Activated CD4-positive, alpha-beta T cell treated with anti-CD3 and anti-CD28 coated beads, Interleukin-2, amount 50 U/mL, for 16 hours (primary cell): ENCODE measurements at regions not wholly inside any gene's neighbourhood (a gene's known extent, or its start where the extent isn't known, plus 50 kb on each side); places are given as distances from the start of the nearest gene placed in this dataset.
"Not testable (repeated sequence)": the region's sequence is repeated elsewhere in the genome, so short reads cannot be mapped to it uniquely, and the experiment has no call there.

ENCODE experiments used
- DNase-seq: peaks from one replicate; pipeline ENCODE4 v3.0.0-alpha.2; 2020

DNA sequence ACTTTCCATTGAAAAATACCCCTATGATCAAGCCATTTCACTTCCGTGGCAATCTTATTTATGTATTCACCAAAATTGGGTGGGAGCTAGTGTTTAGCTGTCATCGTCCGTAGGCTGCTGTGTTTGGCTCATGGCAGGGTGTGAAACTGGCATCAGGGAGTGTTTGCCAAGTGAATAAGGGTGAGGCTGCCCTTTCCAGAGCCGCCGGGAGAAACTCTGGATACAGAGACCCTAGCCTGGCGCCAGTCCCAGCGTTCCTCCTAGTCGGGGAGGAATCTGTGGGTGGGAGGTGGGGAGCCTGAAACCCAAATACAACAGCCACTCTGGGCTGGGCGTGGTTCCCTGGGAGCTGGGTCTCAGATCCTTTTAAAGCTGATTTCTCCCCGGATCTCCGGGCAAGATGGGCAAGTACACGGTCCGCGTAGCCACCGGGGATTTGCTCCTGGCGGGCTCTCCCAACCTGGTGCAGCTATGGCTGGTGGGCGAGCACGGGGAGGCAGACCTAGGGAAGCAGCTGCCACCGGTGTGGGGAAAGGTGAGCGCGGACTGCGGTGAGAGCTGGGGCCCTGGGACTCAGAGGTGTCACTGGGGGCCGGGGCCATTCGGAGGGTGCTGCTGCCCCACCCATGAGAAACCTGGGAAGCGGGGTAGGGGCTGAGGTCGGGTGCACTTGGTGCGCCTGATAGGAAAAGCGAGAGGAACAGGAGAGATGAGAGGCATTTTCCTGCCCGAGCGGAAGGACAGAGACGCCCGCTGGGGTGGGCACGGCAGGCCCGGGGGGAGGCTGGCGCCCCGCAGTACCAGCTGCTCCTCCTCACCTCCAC, 62.1 kb upstream of the TEKT1 start:
- no peak for DNase-seq

DNA sequence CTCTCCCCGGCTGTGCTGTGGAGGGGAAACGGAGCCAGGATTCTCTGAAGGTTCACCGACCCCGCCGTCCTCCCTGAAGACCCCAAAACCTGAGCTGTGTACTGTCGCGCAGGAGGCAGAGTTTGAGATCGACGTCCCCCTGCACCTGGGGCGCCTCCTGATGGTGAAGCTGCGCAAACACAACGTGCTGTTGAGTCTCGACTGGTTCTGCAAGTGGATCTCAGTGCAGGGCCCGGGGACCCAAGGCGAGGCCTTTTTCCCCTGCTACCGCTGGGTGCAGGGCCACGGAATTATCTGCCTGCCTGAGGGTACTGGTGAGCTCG, 62.6 kb upstream of the TEKT1 start:
- DNase-seq, result no peak

DNA sequence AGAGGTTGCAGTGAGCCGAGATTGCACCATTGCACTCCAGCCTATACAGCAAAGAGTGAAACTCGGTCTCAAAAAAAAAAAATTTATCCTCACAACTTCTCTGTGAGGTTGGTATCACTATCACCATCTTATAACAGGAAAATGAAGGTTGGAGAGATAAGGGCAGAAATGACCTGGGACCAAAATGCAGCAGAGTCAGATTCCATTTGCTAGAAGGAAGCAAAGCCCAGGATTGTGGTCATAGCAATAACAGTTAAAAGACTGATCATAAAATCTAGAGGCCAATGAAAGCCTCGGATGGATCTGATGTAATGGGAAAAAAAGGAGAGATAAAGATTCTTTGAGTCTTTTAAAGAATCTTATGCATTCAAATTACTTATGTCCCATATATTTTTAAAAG, 69.6 kb upstream of the TEKT1 start:
- no peak for DNase-seq

DNA sequence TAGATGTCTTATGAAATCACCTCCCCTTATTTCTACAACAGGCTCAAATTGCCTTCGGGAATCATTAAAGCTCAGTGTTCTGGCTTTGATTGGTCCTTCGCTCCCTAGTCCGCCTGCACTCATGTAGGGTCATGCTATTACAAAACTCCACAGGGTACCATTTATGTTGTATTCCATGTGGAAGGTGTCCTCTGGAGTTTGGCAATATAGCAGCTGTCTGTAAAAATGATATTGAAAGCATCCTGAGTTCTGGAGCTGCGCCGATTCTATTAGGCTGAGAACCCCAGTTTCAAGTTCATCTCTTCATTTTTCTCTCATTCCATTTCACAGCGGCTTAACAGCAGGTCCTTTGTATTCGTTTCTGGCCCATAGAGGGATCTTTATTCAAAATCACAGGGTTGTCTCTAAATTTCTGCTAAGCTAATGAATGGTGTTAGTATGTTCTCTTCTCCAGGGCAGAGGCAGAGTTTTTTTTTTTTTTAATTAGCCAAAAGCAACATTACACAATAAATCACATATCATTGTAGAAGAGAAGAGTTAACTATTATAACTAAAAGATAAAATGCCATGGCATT, 71.9 kb upstream of the TEKT1 start:
- DNase-seq, result no peak

DNA sequence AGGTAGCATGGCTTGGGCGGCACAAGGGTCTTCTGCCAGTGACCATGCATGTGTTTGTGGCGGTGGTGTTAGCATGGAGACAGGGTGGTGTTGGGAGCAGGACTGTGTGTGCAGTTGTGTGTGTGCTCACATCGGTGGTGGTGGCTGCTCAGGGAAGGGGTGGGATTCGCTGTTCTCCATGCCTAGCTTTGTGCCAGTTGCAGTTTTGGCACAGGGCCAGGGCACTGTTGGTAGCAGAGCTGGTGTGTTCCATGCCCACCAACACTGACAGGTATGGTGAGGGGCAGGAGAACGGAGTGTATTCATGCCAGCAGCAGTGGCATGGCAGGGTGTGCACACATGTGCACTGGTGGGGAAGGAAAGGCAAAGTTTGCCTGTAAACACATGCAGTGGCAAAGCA, 77.3 kb upstream of the TEKT1 start:
- DNase-seq, result no peak

DNA sequence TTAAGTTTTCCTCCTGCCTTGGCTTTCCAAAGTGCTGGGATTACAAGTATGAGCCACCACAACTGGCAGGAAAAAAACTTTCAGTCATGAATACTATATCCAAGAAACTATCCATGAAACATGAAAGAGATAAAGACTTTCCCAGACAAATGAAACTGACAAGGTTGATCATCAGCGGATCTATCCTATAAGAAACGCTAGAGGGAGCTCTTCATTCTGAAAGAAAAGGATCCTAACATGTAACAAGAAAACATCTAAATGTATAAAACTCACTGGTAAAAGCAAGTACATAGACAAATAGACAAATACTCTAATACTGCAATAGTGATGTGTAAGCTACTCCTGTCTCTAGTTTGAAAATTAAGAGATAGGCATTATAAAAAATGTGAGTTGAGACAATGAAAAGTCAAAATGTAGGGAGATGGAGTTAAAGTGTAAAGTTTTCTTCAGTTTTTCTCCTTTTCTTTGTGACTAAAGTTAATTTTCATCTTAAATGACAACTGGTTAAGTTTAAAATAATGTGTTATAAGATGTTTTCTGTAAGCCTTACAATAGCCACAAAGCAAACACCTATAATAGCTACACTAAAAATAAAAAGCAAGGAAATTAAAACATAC, 79.6 kb upstream of the TEKT1 start:
- DNase-seq, result peak; percentile 47

DNA sequence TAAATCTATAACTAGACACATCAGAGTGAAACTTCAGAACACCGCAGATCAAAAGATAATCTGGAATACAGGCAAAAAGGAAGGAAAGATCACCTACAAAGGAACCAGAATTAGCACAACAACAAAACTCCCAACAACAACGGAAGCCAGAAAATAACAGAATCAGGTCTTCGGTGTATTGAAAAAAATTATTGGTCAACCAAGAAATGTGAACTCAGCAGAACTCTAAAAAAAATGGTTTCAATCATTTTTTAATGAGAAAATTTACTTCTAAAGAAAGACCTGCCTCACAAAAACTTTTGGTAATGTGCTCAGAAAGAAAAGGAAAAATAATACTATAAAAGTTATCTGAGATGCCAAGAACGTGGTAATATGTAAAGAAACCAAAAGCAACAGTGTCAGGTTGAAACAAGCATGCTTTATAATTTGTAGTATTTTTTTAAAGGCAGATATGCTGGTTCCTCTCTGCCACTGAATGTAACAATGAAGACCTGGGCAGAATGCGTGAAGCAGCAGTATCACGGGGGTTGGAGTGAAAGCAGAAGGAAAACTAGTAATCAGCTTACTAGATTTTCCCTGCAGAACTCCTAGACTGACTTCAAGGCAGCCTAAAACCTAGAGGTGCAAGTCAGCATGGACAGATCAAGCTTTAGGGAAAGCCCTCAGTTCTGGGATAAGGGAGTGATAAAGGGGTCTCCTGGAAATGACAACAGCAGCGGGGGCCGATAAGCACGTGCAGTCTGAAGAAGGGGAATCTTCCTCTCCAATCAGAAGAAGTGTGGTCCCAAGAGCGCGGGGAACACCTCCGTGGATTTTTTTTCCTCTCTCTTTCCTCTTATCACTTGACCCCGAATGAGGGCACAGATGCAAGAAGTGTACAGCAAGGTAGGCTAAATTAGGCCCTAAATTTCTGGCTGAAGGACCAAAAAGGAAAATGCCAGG, 80.9 kb upstream of the TEKT1 start:
- peak; percentile 8 for DNase-seq

DNA sequence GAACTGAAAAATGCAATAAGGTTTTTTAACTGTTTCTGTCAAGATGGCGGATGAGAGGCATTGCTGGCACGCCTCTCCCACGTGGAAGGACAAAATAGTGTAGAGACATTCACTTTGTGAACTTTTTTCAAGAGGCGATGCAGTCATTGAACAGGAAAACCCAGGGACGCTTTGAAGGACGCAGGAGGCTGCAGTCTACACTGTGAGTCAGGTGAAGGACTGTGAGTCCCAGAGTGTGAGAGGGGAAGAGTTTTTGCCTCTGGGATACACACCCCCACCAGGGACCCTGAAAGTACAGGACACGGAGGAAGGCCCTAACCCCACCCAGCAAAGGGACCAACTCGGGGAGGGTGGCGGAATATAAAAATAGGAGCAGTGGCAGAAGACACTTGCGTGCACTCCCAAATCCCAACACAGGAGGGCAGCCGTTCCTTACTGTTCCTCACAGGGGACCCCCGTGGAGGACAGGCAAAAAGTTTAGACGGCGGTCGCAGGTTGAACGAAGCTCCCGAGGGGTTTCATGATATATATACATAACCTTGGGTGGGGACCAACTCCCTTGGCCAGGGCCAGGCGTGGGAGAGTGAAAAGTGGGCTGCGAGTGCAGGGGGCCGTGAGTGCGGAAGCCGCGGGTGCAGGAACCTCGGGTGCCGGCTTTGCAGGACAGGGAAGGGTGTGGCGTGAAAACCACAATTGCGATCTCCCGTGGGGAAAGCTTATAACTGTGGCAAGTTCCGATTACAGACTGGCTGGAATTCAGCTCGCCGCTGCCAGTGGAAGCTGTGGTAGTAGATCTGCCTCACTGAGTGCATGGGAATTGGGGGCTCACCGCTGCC, 82.0 kb upstream of the ALOX12 start:
- DNase-seq, result peak; percentile 70

DNA sequence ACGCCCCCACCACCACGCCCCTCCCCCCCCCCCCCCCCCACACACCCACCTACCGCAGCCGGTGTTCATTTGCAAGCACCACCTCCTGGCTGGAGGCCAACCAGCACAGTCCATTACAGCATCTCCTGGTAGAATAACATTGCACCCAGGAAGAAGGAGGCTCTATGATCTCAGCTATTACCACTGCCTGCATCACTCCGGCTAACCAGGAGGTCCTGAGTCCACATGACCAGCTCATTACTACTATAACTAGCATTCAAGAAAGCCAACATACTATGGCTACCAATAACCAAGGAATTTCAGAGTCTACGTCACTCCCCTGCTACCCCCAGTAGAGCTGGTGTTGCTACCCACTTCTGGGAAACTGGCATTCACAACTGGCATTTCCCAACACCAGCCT, 81.1 kb upstream of the ALOX12 start:
- DNase-seq, result no peak

DNA sequence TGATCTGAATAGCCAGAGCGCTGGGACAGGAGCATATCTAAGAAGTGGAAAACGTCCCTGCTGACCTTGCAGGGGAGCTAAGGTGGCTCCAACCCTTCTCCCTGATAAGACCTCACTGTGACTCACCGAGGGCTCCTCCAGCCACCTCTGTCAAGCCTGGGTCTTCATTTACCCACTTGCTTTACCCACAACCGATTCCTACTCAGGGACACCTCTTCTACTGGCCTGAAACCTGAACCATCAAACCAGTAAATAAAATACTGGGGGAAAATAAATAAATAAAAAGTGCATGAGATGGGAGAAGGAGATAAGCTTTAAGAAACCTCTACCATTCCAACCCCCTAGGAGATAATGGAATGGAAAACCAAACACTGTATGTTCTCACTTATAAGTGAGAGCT, 80.2 kb upstream of the ALOX12 start:
- no peak for DNase-seq

DNA sequence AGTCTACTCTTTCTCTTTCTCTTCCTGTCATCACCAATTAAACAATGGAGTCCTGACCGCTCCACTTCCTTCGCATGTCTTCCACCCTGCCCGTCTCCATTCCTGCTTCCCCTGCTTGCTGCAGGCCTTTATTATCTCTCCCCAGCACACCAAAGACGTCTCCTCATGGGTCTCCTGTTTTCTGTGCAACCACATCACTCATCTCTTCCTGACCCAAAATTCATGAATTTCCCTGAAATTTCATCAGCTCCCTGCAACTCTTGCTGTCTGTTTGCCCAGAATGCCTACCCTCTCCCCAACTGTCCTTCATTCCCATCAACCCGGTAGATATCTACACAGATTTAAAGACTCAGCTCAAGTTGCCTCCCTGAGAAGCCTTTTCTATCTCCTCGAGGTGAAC, 76.7 kb upstream of the ALOX12 start:
- DNase-seq, result no peak

DNA sequence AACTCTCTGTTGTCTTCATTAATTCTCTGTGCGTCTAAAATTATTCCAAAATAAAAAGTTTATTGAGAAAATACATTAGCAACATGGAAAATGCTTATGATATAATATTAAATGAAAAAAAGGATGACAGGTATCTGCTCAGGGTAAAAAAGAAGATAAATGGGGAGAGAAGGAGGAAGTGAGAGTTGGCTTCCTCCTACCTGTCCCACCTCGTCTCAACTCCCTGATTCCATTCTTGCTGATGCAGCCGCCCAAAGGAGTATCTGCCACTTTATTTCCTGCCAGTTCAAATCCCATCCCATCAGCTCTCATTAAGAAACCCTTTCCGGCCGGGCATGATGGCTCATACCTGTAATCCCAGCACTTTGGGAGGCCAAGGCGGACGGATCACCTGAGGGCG, 72.5 kb upstream of the ALOX12 start:
- no peak for DNase-seq

DNA sequence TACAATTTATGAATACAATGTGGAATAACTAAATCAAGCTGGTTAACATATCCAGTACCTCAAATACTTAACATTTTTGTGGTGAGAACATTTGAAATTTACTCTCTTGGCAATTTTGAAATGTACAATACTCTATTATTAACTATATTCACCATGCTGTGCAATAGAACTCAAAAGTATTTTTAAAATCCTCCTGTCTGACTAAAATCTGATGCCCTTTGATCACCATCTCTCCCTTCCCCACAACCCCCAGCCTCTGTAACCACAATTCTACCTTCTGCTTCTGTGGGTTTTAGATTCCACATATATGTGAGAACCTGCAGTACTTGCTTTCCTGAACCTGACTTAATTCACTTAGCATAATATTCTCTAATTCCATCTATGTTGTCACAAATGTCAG, 71.6 kb upstream of the ALOX12 start:
- DNase-seq, result no peak

DNA sequence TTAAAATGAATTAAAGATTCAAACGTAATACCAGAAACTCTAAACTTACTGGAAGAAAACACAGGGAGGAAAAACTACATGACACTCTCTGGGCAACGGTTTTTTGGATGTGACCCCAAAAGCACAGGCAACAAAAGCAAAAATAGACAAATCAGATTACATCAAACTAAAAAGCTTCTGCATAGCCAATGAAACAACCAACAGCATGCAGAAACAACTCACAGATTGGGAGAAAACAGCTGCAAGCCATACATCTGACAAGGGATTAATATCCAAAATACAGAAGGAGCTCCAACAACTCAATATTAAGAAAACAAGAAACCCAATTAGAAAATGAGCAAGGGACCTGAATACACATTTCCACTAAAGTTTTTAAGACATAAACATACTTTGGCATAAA, 69.2 kb upstream of the ALOX12 start:
- no peak for DNase-seq

DNA sequence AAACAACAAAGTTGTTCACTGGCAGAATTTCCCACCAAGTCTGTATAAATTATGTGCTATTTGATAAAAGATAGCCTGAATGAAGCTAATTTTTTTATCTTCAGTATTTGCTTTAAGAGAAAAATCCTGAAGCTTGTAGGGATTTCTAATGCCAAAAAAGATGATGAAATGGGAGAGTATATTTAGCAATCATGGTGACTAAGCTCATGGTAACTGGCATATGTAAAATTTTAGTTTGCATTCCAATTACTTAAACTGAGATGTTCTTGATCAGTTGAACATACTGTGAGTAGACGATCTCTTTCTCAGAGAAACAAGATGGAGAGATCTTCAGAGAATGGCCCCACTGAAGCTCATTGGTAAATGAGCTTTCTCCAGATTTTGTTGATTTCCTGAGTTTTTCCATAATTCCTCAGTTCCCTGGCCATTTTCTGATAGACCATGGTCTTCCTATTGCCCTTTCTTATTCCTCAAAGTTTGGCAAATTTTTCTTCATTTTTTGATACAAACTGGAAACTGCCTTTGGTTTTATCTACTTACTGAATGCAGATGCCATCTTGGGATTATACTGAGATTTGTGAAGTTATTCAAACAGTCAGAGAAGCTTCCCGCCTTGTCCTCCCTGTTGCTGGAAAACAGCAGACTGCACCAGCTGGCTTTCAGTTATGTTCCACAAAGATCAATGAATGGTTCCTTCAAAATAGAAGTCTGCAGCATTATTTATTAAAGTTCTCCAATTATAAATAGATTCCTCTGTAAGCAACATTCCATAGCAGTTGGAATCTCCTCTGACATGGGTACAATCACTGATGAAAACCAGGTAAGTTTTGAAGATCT, 68.3 kb upstream of the ALOX12 start:
- no peak for DNase-seq

DNA sequence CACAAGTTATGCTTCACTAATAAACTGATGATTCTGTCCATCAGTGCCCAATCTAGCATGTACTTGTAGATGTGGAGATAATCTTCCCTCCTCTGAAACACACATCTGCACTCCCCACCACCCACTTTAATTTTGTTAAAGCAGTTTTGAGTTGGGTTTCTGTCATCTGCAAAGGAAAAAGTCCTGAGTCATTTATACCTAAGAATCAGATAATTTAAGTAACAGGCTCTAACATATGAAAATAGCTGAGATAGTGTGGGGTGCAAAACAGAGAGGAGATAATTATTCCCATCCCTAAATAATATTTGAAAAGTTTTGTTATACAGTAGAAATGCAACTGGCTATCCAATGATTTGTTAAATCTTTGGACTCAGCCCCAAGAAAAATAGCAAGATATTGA, 67.7 kb upstream of the ALOX12 start:
- no peak for DNase-seq

DNA sequence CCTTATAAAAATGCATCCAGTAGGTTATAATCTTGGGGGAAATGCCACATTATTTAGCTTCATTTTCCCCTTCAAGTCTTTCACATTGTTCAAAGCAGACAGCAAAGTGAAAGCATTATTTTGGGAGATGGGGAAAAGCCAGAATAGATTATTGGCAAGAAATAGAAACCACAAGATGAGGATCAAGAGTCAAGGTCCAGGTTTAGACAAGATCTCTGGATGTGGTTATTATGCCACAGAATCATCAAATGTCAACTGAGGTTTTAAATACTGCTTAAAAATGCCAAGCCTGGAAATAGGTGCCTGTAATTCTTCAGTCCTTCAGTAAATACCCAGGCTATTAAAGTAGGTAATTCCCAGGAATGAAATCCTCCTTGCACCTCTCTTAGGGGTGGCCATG, 65.1 kb upstream of the ALOX12 start:
- DNase-seq, result no peak

DNA sequence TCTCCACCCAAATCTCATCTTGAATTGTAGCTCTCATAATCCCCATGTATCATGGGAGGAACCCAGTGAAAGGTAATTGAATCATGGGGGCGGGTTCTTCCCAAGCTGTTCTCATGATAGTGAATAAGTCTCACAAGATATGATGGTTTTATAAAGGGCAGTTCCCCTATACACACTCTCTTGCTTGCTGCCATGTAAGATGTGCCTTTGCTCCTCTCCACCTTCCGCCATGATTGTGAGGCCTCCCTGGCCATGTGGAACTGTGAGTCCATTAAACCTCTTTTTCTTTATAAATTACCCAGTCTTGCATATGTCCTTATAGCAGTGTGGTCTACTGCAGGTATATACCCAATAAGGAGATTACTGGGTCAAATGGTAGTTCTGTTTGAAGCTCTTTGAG, 61.3 kb upstream of the ALOX12 start:
- DNase-seq, result not testable (repeated sequence)

DNA sequence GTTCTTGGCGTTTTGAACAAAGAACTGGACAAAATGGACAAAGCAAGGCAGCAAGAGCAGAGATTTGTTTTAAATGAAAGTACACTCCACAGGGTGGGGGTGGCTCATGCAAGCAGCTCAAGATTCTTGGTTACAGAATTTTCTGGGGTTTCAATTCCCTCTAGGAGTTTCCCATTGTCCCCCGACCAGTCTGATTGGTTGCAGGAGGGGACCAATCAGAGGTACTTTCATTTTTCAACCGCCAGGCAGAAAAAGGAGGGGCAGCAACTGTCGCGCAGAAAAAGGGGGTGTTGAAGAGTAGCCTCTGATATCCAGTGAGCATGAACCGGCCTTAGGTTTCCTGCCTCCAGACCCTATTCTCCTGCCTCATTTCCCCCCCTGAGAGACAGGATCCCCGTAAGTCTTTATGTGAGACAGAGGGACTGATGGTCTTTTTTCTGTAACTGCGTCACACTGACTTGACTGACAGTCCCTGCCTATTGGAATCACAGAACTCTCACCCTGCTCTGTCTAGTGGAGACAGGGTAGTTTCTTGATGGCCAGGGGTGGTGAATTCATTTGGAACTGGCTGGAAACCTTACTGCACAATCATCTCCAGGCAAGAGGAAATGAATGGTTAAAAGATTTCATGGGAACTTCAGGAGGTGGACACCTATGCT, 59.4 kb upstream of the ALOX12 start:
- no peak for DNase-seq

DNA sequence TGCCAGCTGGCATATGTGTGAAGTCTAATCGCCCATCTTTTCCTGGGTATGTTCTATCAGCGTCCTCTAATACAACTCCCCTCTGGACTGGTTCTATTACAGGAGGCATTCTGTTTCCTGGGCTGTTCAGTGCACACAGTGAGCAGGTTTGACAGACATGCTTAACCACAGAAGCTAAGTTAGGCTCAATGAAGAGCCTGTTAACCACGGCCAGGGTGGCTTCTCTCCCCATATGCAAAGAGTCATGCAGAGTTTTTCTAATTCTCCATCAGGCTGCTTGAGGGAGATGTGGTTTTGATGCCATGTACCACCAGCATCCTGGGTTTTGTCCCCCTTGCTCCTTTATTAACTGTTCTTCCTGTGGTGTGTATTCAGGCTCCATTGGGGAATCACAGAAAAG, 57.2 kb upstream of the ALOX12 start:
- no peak for DNase-seq

DNA sequence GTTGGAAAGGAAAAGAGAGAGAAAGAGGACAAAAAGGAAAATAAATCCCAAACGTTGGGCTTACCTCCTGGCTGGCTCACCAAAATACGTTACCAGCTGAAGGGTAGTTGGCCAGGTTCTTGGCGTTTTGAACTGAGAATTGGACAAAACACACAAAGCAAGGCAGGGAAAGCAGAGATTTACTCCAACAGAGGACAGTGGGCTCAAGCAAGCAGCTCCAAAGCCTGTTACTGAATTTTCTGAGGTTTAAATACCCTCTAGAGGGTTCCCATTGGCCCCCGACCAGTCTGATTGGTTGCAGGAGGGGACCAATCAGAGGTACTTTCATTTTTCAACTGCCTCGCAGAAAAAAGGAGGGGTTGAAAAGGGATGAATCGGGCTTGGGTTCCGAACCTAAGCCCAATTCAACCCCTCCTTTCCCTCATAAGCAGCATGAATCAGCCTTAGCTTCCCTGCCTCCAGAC, 55.6 kb upstream of the ALOX12 start:
- no peak for DNase-seq
